ENCODE measurements at regions not wholly inside any gene's neighbourhood (a gene's known extent, or its start where the extent isn't known, plus 50 kb on each side); places are given as distances from the start of the nearest gene placed in this dataset.

- TF ChIP-seq CTCF (IDR thresholded peaks at IDR 0.05) (no peak), POLR2A (IDR thresholded peaks at IDR 0.05) (no peak)
Measured at GRCh38 chr12:93043877-93044209, 114.7 kb upstream of the EEA1 start.

All from uterus (tissue), 2 donors.